Esophagus squamous epithelium (tissue), 5 donors: ENCODE measurements at regions not wholly inside any gene's neighbourhood (a gene's known extent, or its start where the extent isn't known, plus 50 kb on each side); places are given as distances from the start of the nearest gene placed in this dataset.

Source experiments
- DNase-seq: peaks from one replicate; lab custom pipeline; 2025; lab: John Stamatoyannopoulos, UW
- H3K27ac ChIP-seq, 4 donors: fragments of 200-600 bp; sonication (generic); one replicate each; pipeline ENCODE4 v1.5.1; 2016 to 2019; ENCODE audit warnings: mild to moderate bottlenecking in 1 of 4
- H3K27me3 ChIP-seq, 4 donors: fragments of 200-600 bp; sonication (generic); 1 replicate in 3 of 4; 2 replicates in 1 of 4; pipeline versions ENCODE4 v1.5.1 to v1.6.0; 2017 to 2021; ENCODE audit warnings: antibody characterized with exemption in 1 of 4
- H3K36me3 ChIP-seq, 3 donors: fragments of 200-600 bp; sonication (generic); one replicate each; pipeline ENCODE4 v1.5.1; 2016 to 2019
- H3K4me1 ChIP-seq, 3 donors: fragments of 200-600 bp; sonication (generic); one replicate each; pipeline ENCODE4 v1.5.1; 2017 to 2019
- H3K4me3 ChIP-seq, 4 donors: fragments of 200-600 bp; sonication (generic); 1 replicate in 3 of 4; 2 replicates in 1 of 4; pipeline ENCODE4 v1.5.1; 2016 to 2019; ENCODE audit warnings: mild to moderate bottlenecking in 2 of 4, moderate library complexity in 1 of 4
- H3K9me3 ChIP-seq, 3 donors: fragments of 200-600 bp; sonication (generic); one replicate each; pipeline ENCODE4 v1.5.1; 2016 to 2019
- CTCF ChIP-seq, 6 experiments: fragments of 450-650 bp in 4 of 6; fragments of 200-600 bp in 2 of 6; sonication (generic) in 2 of 6; IDR thresholded peaks; one replicate each; pipeline ENCODE4 v1.5.1; 2016 to 2019; ENCODE audit warnings: antibody characterized with exemption in 6 of 6, mild to moderate bottlenecking in 4 of 6, moderate library complexity in 4 of 6
- POLR2A ChIP-seq, 4 donors: fragments of 450-650 bp; IDR thresholded peaks; one replicate each; pipeline ENCODE4 v1.6.1; 2017; ENCODE audit warnings: antibody characterized with exemption in 4 of 4, mild to moderate bottlenecking in 4 of 4, moderate library complexity in 3 of 4
- WGBS, 2 donors: methylation state at CpG; one replicate each; pipeline ENCODE4 v1.1.5; 2018; 5-methylcytosine and 5-hydroxymethylcytosine counted together
- intact Hi-C: fragments of 100-400 bp; cut with DNase I; formaldehyde crosslinking; loops from one replicate; pipeline ENCODE4 v1.15.0; 2022
- donor health status: DM: yes; HTN: yes; CAD: no.

GRCh38 chr15:70351391-70351790, 253.7 kb upstream of the TLE3 start:
- Histone ChIP-seq H3K9me3 (no peaks in the 10 kb centered on the region), H3K4me1 (peaks cover 0 to 17% (median 0%) of the 10 kb centered on the region in 3 donors), H3K36me3 (no peaks in the 10 kb centered on the region), H3K27me3 (peaks cover 0 to 29% (median 0%) of the 10 kb centered on the region in 4 donors), H3K27ac (no peak overlapping the region), H3K4me3 (no peak overlapping the region)
- no peak for DNase-seq
- intact Hi-C loops = no loop called here
- 90 to 95% methylated on average over 5 of the region's 5 CpGs for WGBS, 2 donors
- TF ChIP-seq POLR2A (IDR thresholded peaks at IDR 0.05) (no peak), CTCF (IDR thresholded peaks at IDR 0.05) (no peak)

- intact Hi-C loops = no loop called here
- Histone ChIP-seq H3K27ac (peak overlapping the region in 2 of 4 donors; percentile 5 to 41), H3K27me3 (peaks cover 0 to 14% (median 0%) of the 10 kb centered on the region in 4 donors), H3K9me3 (no peaks in the 10 kb centered on the region), H3K36me3 (no peaks in the 10 kb centered on the region), H3K4me3 (no peak overlapping the region), H3K4me1 (peaks cover 0 to 17% (median 0%) of the 10 kb centered on the region in 3 donors)
- WGBS, 2 donors = 20 to 31% methylated on average over 14 to 17 of the region's 17 CpGs
- TF ChIP-seq CTCF (IDR thresholded peaks at IDR 0.05) (no peak), POLR2A (IDR thresholded peaks at IDR 0.05) (no peak)
- no peak for DNase-seq
Observed at GRCh38 chr15:70348581-70349344, 251.0 kb upstream of the TLE3 start.

- intact Hi-C loops = no loop called here
- H3K4me1 ChIP-seq = peaks cover 0 to 17% (median 0%) of the 10 kb centered on the region in 3 donors
- no peak overlapping the region for H3K4me3 ChIP-seq
- no peak for TF ChIP-seq POLR2A (IDR thresholded peaks at IDR 0.05)
- no peak for TF ChIP-seq CTCF (IDR thresholded peaks at IDR 0.05)
- H3K9me3 ChIP-seq = no peaks in the 10 kb centered on the region
- 69 to 73% methylated on average over 2 of the region's 2 CpGs for WGBS, 2 donors
- no peak for DNase-seq
- H3K27me3 ChIP-seq = peaks cover 0 to 8% (median 0%) of the 10 kb centered on the region in 4 donors
- H3K36me3 ChIP-seq = no peaks in the 10 kb centered on the region
- H3K27ac ChIP-seq = no peak overlapping the region
Observed at GRCh38 chr15:70348226-70348543, 250.5 kb upstream of the TLE3 start.

GRCh38 chr15:70347321-70348225, 249.9 kb upstream of the TLE3 start:
- Histone ChIP-seq H3K4me3 (no peak overlapping the region), H3K27ac (no peak overlapping the region), H3K27me3 (peaks cover 0 to 7% (median 0%) of the 10 kb centered on the region in 4 donors), H3K9me3 (no peaks in the 10 kb centered on the region), H3K4me1 (peaks cover 0 to 17% (median 0%) of the 10 kb centered on the region in 3 donors), H3K36me3 (no peaks in the 10 kb centered on the region)
- 85 to 93% methylated on average over 7 of the region's 7 CpGs for WGBS, 2 donors
- no peak for DNase-seq
- intact Hi-C loops = no loop called here
- TF ChIP-seq POLR2A (IDR thresholded peaks at IDR 0.05) = no peak
- TF ChIP-seq CTCF (IDR thresholded peaks at IDR 0.05) = no peak
